Calu3 (cell line): ENCODE measurements at regions not wholly inside any gene's neighbourhood (a gene's known extent, or its start where the extent isn't known, plus 50 kb on each side); places are given as distances from the start of the nearest gene placed in this dataset.
"Not testable (repeated sequence)": the region's sequence is repeated elsewhere in the genome, so short reads cannot be mapped to it uniquely, and the experiment has no call there.

Experiments
- BruUV-seq: library from RNA; stranded (reverse); fragments of 400-500 nt; replicated peaks from 2 replicates; lab custom pipeline; 2021; lab: Mats Ljungman, UMichigan
- CTCF ChIA-PET: fragments of 300-600 bp; sonication (Branson Sonifier 250); formaldehyde crosslinking; loops from one replicate; lab custom pipeline; 2022; ENCODE audit warnings: antibody characterized with exemption; lab: Charles Lee
- DNase-seq: peaks from one replicate; pipeline ENCODE4 v3.0.0; 2022
- H3K27ac Mint-ChIP-seq: one replicate; pipeline ENCODE4 v1.8.0; 2022; ENCODE audit warnings: mixed read lengths; ENCODE audit not compliant: unreplicated experiment
- H3K27me3 Mint-ChIP-seq: one replicate; pipeline ENCODE4 v1.8.0; 2022; ENCODE audit warnings: mixed read lengths; ENCODE audit not compliant: unreplicated experiment
- H3K36me3 Mint-ChIP-seq: one replicate; pipeline ENCODE4 v1.8.0; 2022; ENCODE audit warnings: mild to moderate bottlenecking, moderate library complexity, mixed read lengths; ENCODE audit not compliant: insufficient read depth, unreplicated experiment
- H3K4me1 Mint-ChIP-seq: one replicate; pipeline ENCODE4 v1.8.0; 2022; ENCODE audit warnings: mild to moderate bottlenecking, low read depth, mixed read lengths; ENCODE audit not compliant: unreplicated experiment
- H3K4me3 Mint-ChIP-seq: one replicate; pipeline ENCODE4 v1.8.0; 2022; ENCODE audit warnings: mild to moderate bottlenecking, low read depth, moderate library complexity, mixed read lengths; ENCODE audit not compliant: unreplicated experiment
- H3K9me3 Mint-ChIP-seq: one replicate; pipeline ENCODE4 v1.8.0; 2022; ENCODE audit warnings: low read depth, mixed read lengths; ENCODE audit not compliant: unreplicated experiment
- CTCF ChIP-seq: fragments of 200-600 bp; IDR thresholded peaks from one replicate; pipeline ENCODE4 v1.8.0; 2022; ENCODE audit warnings: antibody characterized with exemption; ENCODE audit not compliant: unreplicated experiment
- intact Hi-C: fragments of 100-400 bp; cut with micrococcal nuclease; formaldehyde crosslinking; loops from one replicate; pipeline ENCODE4 v1.10.0; 2022; ENCODE audit not compliant: unreplicated experiment

DNA sequence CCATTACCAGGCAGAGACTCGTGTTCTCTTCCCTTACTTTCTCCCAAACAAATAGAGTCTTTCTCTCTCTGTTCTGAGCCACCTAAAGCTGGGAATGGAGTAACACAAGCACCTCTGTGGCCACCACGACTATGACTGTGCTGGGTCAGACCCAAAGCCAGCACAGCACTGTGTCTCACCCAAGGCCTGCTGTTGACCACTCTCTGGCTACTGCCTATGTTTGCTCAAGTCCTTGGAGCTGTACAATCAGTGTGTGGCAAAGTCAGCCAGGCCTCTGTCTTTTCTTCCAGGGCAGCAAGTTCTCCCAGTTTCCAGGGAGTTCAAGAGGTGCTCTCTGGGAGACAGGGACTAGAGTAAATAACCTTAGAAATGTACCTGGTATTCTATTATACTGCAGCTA, 239.4 kb downstream of the FAM47A start:
- no TSS peak for BruUV-seq
- Mint-ChIP-seq H3K27ac (no peak overlapping the region), H3K36me3 (no peaks in the 10 kb centered on the region), H3K9me3 (no peaks in the 10 kb centered on the region), H3K4me1 (no peaks in the 10 kb centered on the region), H3K4me3 (no peak overlapping the region), H3K27me3 (no peaks in the 10 kb centered on the region)
- DNase-seq = no peak
- CTCF ChIA-PET = no interaction called here
- intact Hi-C loops = no loop called here
- TF ChIP-seq CTCF = no peak

DNA sequence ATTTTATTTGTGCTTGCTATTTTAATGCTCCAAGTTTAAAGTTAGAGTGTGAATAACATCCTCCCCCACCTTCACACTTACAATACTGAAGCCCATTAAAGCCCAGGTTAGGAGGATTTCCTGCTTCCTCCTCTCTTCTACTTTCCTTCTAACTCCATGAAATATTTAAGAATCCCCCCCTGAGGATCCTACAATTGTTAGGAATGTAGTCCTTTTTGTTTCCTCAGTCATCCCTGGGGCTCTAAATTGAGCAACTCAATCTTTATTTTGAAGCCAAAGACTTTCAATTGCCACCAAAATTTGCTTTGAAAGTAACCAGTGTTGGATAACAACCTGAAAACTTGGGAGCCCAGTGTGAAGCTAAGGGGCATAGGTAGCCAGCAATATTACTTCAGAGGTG, 276.9 kb downstream of the FAM47A start:
- TF ChIP-seq CTCF = no peak
- Mint-ChIP-seq H3K27ac (no peak overlapping the region), H3K27me3 (no peaks in the 10 kb centered on the region), H3K9me3 (no peaks in the 10 kb centered on the region), H3K4me1 (no peaks in the 10 kb centered on the region), H3K4me3 (no peak overlapping the region), H3K36me3 (no peaks in the 10 kb centered on the region)
- BruUV-seq = no TSS peak
- intact Hi-C loops = no loop called here
- DNase-seq = no peak
- CTCF ChIA-PET = no interaction called here

GRCh38 chrX:33852146-33852545, 280.0 kb downstream of the FAM47A start:
- H3K36me3 Mint-ChIP-seq, H3K4me3 Mint-ChIP-seq, H3K27ac Mint-ChIP-seq, H3K27me3 Mint-ChIP-seq, DNase-seq, BruUV-seq, H3K4me1 Mint-ChIP-seq, H3K9me3 Mint-ChIP-seq, intact Hi-C loops: not testable (repeated sequence)
- CTCF ChIA-PET = interaction anchor here (0.7 kb wide), 1 partner anchor 910 kb away, joined by 4 read pairs; no protein-coding TSS in a partner anchor

GRCh38 chrX:33840176-33840575, 291.9 kb downstream of the FAM47A start:
- intact Hi-C loops = no loop called here
- no peak for TF ChIP-seq CTCF
- CTCF ChIA-PET = no interaction called here
- peaks cover 3% of the 10 kb centered on the region for H3K9me3 Mint-ChIP-seq
- no peak for DNase-seq
- H3K27me3 Mint-ChIP-seq = no peaks in the 10 kb centered on the region
- H3K4me3 Mint-ChIP-seq = no peak overlapping the region
- H3K27ac Mint-ChIP-seq = no peak overlapping the region
- H3K4me1 Mint-ChIP-seq = no peaks in the 10 kb centered on the region
- H3K36me3 Mint-ChIP-seq = no peaks in the 10 kb centered on the region
- BruUV-seq = no TSS peak

GRCh38 chrX:33831211-33831610, 300.9 kb downstream of the FAM47A start:
- DNase-seq = no peak
- BruUV-seq = no TSS peak
- CTCF ChIA-PET = no interaction called here

More at GRCh38 chrX:33831211-33831610, 300.9 kb downstream of the FAM47A start:
- H3K4me3 Mint-ChIP-seq = no peak overlapping the region
- TF ChIP-seq CTCF = no peak
- H3K9me3 Mint-ChIP-seq = peaks cover 6% of the 10 kb centered on the region
- no peaks in the 10 kb centered on the region for H3K27me3 Mint-ChIP-seq
- no peak overlapping the region for H3K27ac Mint-ChIP-seq
- H3K36me3 Mint-ChIP-seq = no peaks in the 10 kb centered on the region
- peaks cover 9% of the 10 kb centered on the region for H3K4me1 Mint-ChIP-seq
- intact Hi-C loops = no loop called here
